ENCODE measurements at regions not wholly inside any gene's neighbourhood (a gene's known extent, or its start where the extent isn't known, plus 50 kb on each side); places are given as distances from the start of the nearest gene placed in this dataset.
"Not testable (repeated sequence)": the region's sequence is repeated elsewhere in the genome, so short reads cannot be mapped to it uniquely, and the experiment has no call there.

DNA sequence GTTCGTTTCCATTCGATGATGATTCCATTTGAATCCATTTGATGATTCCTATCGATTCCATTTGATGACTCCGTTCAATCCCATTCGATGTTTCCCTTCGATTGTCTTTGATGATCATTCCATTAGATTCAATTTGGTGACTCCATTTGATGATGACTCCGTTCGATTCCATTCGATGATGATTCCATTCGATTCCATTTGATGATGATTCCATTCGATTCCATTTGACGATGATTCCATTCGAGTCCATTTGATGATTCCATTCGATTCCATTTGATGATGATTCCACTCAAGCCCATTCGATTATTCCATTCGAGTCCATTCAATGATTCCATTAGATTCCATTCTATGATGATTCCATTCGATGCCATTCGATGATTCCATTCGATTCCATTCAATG is 2730.6 kb downstream of the RPIA start:
- H2AFZ ChIP-seq; H3K27ac Mint-ChIP-seq; ATAC-seq; H3K4me1 Mint-ChIP-seq; H3K27me3 ChIP-seq (ENCODE audit: insufficient read depth); H3K79me2 ChIP-seq (replicated peaks; ENCODE audit: insufficient read depth); H3K4me1 ChIP-seq (ENCODE audit: insufficient read depth); H3F3A ChIP-seq (replicated peaks; ENCODE audit: low read depth); DNase-seq (ENCODE audit: low spot score); H3K27me3 Mint-ChIP-seq (ENCODE audit: insufficient read depth, low read depth, poor library complexity); H3K9me2 ChIP-seq (ENCODE audit: insufficient read depth); H4K20me1 ChIP-seq (replicated peaks; ENCODE audit: insufficient read depth); H3K4me2 ChIP-seq; H3K27ac ChIP-seq (ENCODE audit: low read depth); H3K4me3 ChIP-seq; H3K4me3 Mint-ChIP-seq: not testable (repeated sequence)
- peaks cover 44% of the 10 kb centered on the region for H3K9me3 Mint-ChIP-seq
- H3K36me3 Mint-ChIP-seq (ENCODE audit: low read depth): peaks cover 32% of the 10 kb centered on the region
- peaks cover 16% of the 10 kb centered on the region; the same call in 1 of the 2 replicates for H3K36me3 ChIP-seq (ENCODE audit: insufficient read depth)

DNA sequence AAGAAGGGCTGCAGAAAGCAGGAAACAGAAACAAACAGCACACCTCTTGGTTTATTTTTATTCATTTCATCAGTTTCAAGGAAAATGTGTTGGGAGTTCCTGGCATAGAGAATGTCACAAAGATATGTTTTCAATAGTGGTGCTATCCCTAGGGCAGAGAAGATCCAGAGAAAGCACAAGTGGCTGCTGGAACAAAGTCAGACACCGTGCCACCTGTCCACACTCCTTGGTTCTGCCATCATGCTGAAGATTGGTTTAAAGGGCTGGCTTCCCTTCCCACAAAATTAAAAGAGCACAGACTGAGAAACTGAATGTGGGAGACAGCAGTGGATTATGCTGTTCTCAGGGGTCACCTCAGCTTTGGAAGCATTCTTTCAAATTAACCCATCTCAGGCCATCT is 2735.7 kb downstream of the RPIA start:
- H3K27ac ChIP-seq (ENCODE audit: low read depth); H3K27me3 Mint-ChIP-seq (ENCODE audit: insufficient read depth, low read depth, poor library complexity); ATAC-seq; H3F3A ChIP-seq (replicated peaks; ENCODE audit: low read depth); H3K4me1 Mint-ChIP-seq; H3K79me2 ChIP-seq (replicated peaks; ENCODE audit: insufficient read depth); H4K20me1 ChIP-seq (replicated peaks; ENCODE audit: insufficient read depth); DNase-seq (ENCODE audit: low spot score); H3K27me3 ChIP-seq (ENCODE audit: insufficient read depth); H3K4me3 Mint-ChIP-seq; H3K9me2 ChIP-seq (ENCODE audit: insufficient read depth); H3K4me2 ChIP-seq; H3K4me1 ChIP-seq (ENCODE audit: insufficient read depth); H3K27ac Mint-ChIP-seq; H3K4me3 ChIP-seq; H2AFZ ChIP-seq: not testable (repeated sequence)
- Mint-ChIP-seq H3K9me3 (peaks cover 37% of the 10 kb centered on the region), H3K36me3 (ENCODE audit: low read depth) (peaks cover 19% of the 10 kb centered on the region)
- H3K36me3 ChIP-seq (ENCODE audit: insufficient read depth): 0 out of 2 replicates have a peak, but pooled peaks cover 12% of the 10 kb centered on the region

DNA sequence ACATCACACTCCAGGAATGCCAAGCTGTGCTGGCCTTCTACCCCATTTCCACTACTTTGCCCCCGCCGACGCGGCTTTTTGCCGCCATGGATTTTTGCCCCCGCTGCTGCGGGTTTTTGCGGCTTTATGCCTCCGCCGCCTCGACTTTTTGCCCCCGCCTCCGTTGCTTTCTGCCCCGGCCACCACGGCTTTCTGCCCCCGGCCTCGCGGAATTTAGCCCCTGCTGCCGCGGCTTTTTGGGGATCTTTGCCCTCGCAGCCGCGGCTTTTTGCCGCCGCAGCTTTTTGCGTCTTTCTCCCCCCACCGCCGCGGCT is 2750.4 kb downstream of the RPIA start:
- not testable (repeated sequence) for H3K4me3 Mint-ChIP-seq; ATAC-seq; H3K79me2 ChIP-seq (replicated peaks; ENCODE audit: insufficient read depth); H3K27ac ChIP-seq (ENCODE audit: low read depth); H3K4me1 Mint-ChIP-seq; H3K36me3 ChIP-seq (ENCODE audit: insufficient read depth); H2AFZ ChIP-seq; DNase-seq (ENCODE audit: low spot score); H3K4me1 ChIP-seq (ENCODE audit: insufficient read depth); H3K9me2 ChIP-seq (ENCODE audit: insufficient read depth); H3K27me3 Mint-ChIP-seq (ENCODE audit: insufficient read depth, low read depth, poor library complexity); H3K27ac Mint-ChIP-seq; H4K20me1 ChIP-seq (replicated peaks; ENCODE audit: insufficient read depth); H3F3A ChIP-seq (replicated peaks; ENCODE audit: low read depth)
- Mint-ChIP-seq H3K36me3 (ENCODE audit: low read depth) (peaks cover 10% of the 10 kb centered on the region), H3K9me3 (peaks cover 52% of the 10 kb centered on the region)
- peak overlapping the region; percentile 51 for H3K4me3 ChIP-seq
- peaks cover 59% of the 10 kb centered on the region for H3K27me3 ChIP-seq (ENCODE audit: insufficient read depth)
- peak overlapping the region; percentile 73 for H3K4me2 ChIP-seq

DNA sequence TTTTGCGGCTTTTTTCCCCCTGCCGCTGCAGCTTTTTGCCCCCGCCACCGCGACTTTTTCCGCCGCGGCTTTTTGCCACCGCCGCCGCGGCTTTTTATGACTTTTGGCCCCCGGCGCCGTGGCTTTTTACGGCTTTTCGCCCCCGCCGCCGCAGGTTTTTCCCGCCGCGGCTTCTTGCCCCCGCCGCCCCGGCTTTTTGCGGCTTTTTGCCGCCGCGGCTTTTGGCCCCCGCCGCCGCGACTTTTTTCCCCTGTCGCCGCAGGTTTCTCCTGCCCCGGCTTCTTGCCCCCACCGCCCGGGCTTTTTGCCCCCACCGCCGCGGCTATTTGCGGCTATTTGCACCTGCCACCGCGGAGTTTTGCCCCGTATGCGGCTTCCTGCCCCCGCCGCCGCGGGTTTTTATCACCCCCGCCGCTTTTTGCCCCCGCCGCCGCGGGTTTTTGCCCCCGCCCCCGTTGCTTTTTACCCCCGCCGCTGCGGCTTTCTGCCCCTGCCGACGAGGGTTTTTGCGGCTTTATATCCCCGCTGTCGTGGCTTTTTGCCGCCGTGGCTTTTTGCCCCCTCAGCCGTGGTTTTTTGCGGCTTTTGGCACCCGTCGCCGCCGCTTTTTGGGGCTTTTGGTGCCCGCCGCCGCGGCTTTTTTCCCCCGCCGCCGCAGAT is 2750.9 kb downstream of the RPIA start:
- no peak overlapping the region for H3K4me3 Mint-ChIP-seq
- no peaks in the 10 kb centered on the region for H3K4me1 Mint-ChIP-seq
- no peaks in the 10 kb centered on the region for H3F3A ChIP-seq (replicated peaks; ENCODE audit: low read depth)
- no peaks in the 10 kb centered on the region for H3K79me2 ChIP-seq (replicated peaks; ENCODE audit: insufficient read depth)
- no peaks in the 10 kb centered on the region for H4K20me1 ChIP-seq (replicated peaks; ENCODE audit: insufficient read depth)
- H3K4me2 ChIP-seq: peak overlapping the region; percentile 73
- H3K4me1 ChIP-seq (ENCODE audit: insufficient read depth): no peaks in the 10 kb centered on the region
- no peak for ATAC-seq
- peak; percentile 32 for DNase-seq (ENCODE audit: low spot score)
- H3K36me3 ChIP-seq (ENCODE audit: insufficient read depth): no peaks in the 10 kb centered on the region
- peak overlapping the region; percentile 51 for H3K4me3 ChIP-seq
- no peak overlapping the region for H3K27ac Mint-ChIP-seq
- peaks cover 55% of the 10 kb centered on the region for H3K27me3 ChIP-seq (ENCODE audit: insufficient read depth)
- H3K9me3 Mint-ChIP-seq: peaks cover 49% of the 10 kb centered on the region
- H3K27me3 Mint-ChIP-seq (ENCODE audit: insufficient read depth, low read depth, poor library complexity): peaks cover 5% of the 10 kb centered on the region
- no peak overlapping the region for H2AFZ ChIP-seq
- no peak overlapping the region for H3K27ac ChIP-seq (ENCODE audit: low read depth)
- H3K9me2 ChIP-seq (ENCODE audit: insufficient read depth): no peaks in the 10 kb centered on the region
- H3K36me3 Mint-ChIP-seq (ENCODE audit: low read depth): peaks cover 10% of the 10 kb centered on the region
- peak; percentile 92 for TF ChIP-seq EZH2 (IDR thresholded peaks at IDR 0.05; ENCODE audit: low read depth, unreplicated experiment)
- TF ChIP-seq EZH2phosphoT487 (IDR thresholded peaks at IDR 0.05; ENCODE audit: unreplicated experiment): peak; percentile 83
- TF ChIP-seq, protein P1, sequence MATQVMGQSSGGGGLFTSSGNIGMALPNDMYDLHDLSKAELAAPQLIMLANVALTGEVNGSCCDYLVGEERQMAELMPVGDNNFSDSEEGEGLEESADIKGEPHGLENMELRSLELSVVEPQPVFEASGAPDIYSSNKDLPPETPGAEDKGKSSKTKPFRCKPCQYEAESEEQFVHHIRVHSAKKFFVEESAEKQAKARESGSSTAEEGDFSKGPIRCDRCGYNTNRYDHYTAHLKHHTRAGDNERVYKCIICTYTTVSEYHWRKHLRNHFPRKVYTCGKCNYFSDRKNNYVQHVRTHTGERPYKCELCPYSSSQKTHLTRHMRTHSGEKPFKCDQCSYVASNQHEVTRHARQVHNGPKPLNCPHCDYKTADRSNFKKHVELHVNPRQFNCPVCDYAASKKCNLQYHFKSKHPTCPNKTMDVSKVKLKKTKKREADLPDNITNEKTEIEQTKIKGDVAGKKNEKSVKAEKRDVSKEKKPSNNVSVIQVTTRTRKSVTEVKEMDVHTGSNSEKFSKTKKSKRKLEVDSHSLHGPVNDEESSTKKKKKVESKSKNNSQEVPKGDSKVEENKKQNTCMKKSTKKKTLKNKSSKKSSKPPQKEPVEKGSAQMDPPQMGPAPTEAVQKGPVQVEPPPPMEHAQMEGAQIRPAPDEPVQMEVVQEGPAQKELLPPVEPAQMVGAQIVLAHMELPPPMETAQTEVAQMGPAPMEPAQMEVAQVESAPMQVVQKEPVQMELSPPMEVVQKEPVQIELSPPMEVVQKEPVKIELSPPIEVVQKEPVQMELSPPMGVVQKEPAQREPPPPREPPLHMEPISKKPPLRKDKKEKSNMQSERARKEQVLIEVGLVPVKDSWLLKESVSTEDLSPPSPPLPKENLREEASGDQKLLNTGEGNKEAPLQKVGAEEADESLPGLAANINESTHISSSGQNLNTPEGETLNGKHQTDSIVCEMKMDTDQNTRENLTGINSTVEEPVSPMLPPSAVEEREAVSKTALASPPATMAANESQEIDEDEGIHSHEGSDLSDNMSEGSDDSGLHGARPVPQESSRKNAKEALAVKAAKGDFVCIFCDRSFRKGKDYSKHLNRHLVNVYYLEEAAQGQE (IDR thresholded peaks at IDR 0.05; ENCODE audit: unreplicated experiment): no peak

Data from GM23338 (cell line).